Testis (tissue), 2 donors: ENCODE measurements at regions not wholly inside any gene's neighbourhood (a gene's known extent, or its start where the extent isn't known, plus 50 kb on each side); places are given as distances from the start of the nearest gene placed in this dataset.

Experiments used
- CTCF ChIP-seq, 3 experiments: fragments of 450-650 bp in 2 of 3; fragments of 200-600 bp in 1 of 3; sonication (generic) in 1 of 3; IDR thresholded peaks; one replicate each; pipeline ENCODE4 v1.5.1; 2016 to 2019; ENCODE audit warnings: antibody characterized with exemption in 3 of 3, mild to moderate bottlenecking in 2 of 3, moderate library complexity in 1 of 3
- POLR2A ChIP-seq: fragments of 450-650 bp; IDR thresholded peaks from one replicate; pipeline ENCODE4 v1.6.1; 2017; ENCODE audit warnings: antibody characterized with exemption, mild to moderate bottlenecking, moderate library complexity

- TF ChIP-seq CTCF (IDR thresholded peaks at IDR 0.05) (no peak), POLR2A (no peak)
Measured at GRCh38 chr5:155919126-155919525, 407.8 kb upstream of the SGCD start.
